ENCODE measurements at regions not wholly inside any gene's neighbourhood (a gene's known extent, or its start where the extent isn't known, plus 50 kb on each side); places are given as distances from the start of the nearest gene placed in this dataset.

DNA sequence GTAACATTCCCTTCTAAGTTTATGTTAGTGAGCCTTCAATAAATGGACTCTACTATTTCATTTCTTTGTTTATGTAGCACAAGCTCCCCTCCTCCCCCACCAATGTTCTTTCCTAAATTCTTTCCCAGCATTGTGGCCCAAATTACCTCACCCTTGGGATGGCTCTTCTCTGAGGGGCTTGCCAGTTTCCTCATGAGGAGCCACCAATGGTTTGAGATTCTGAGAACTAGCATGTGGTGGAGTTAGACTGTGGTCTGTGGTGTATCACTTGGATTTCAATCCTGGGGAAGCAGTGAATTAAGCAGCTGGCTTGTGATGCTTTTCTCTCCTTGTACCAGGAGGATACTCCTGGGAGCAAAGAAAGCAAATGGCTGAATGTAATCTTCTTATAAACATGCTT, 50.0 kb upstream of the NPHP3 start:
- intact Hi-C loops (cut with DNase I; ENCODE audit: low total_unique reads): no loop called here
- no peak overlapping the region for H3K4me3 ChIP-seq (ENCODE audit: low read depth, poor library complexity, severe bottlenecking)
- no peak for DNase-seq (ENCODE audit: low spot score in 2 of 2)
- TF ChIP-seq, protein P1, sequence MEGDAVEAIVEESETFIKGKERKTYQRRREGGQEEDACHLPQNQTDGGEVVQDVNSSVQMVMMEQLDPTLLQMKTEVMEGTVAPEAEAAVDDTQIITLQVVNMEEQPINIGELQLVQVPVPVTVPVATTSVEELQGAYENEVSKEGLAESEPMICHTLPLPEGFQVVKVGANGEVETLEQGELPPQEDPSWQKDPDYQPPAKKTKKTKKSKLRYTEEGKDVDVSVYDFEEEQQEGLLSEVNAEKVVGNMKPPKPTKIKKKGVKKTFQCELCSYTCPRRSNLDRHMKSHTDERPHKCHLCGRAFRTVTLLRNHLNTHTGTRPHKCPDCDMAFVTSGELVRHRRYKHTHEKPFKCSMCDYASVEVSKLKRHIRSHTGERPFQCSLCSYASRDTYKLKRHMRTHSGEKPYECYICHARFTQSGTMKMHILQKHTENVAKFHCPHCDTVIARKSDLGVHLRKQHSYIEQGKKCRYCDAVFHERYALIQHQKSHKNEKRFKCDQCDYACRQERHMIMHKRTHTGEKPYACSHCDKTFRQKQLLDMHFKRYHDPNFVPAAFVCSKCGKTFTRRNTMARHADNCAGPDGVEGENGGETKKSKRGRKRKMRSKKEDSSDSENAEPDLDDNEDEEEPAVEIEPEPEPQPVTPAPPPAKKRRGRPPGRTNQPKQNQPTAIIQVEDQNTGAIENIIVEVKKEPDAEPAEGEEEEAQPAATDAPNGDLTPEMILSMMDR (IDR thresholded peaks at IDR 0.05): no peak
- TF ChIP-seq POLR2A (IDR thresholded peaks at IDR 0.05): no peak

Measured in lower leg skin (tissue), 4 donors.